NCI-H146 treated with DMSO at 0.1 percent for 48 hours (cell line): ENCODE measurements at regions not wholly inside any gene's neighbourhood (a gene's known extent, or its start where the extent isn't known, plus 50 kb on each side); places are given as distances from the start of the nearest gene placed in this dataset.
"Not testable (repeated sequence)": the region's sequence is repeated elsewhere in the genome, so short reads cannot be mapped to it uniquely, and the experiment has no call there.

Experiments
- DNase-seq: peaks from one replicate; lab custom pipeline; 2025; ENCODE audit not compliant: unreplicated experiment; lab: John Stamatoyannopoulos, UW

DNA sequence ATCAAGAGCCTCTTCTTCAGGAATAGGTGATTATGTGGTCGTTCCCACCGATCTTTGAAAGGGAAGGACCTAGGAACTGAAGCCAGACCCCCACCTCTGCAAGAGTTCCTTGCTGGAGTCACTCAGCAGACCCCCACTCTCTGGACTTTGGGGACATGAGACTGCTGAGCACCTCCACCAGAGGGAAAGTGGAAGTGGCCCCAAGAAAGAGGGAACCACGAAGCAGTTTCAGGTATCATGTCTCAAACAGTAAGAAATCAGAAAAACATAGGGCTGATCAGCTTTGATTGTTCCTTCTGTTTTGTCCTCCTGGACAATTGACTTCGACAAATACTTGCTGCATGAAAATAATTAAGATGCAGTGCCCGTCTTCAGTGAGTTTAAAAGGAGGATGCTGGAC lies 84.2 kb upstream of the ADORA2B start:
- not testable (repeated sequence) for DNase-seq

DNA sequence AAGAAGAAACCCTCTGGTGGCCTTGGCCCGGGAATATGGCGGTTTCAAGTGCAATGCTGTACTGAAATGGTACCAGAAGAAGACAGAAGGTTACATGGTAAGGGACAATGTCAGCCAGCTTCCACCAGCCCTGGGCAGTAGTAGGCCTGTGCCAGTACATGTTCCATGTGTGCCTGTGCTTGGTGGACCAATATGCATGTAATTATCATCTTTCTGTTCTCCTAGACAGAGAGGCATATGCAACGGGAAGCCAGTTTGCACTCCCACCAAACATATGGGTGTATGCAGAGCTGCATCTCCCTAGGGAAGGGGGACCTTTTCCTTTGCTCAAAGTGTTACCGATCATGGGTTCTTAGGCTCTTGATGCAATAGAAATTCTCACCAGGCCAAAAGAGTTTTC lies 80.9 kb upstream of the ADORA2B start:
- DNase-seq = not testable (repeated sequence)

DNA sequence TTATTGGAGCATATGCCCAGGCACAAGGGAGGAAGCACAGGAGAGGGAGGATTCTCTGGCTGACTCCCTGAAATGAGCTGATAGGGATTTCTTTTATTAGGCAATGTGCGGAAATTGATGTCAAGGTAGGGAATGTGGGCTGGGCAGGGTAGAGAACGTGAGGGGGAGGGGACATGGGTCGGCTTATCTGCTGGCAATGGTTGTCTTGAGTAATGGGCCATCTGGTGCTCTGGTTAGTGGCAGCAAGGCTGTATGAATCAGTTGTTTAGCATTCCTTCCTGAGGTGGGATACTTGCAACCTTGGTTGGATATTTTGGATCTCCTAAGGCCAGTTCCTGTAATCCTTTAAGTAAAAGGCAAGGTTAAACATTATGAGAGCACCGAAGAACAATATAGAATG lies 80.5 kb upstream of the ADORA2B start:
- DNase-seq = not testable (repeated sequence)

DNA sequence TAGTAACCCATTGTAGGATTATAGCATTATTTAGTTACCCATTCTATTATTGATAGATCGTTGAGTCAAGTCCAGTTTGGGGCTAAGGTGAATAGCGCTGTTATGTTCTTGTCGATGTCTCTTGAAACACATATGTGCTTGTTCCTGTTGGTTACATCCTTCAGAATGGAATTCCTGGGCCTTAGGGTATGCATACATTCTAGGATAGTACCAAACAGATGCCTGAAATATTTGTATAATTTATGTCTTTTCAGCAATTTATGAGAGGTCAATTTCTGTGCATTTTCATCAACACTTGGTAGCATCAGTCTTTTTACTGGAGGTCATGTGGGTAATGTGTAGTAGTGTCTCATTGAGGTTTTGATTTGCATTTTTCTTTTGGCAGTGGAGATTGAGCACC lies 78.9 kb upstream of the ADORA2B start:
- DNase-seq = not testable (repeated sequence)

DNA sequence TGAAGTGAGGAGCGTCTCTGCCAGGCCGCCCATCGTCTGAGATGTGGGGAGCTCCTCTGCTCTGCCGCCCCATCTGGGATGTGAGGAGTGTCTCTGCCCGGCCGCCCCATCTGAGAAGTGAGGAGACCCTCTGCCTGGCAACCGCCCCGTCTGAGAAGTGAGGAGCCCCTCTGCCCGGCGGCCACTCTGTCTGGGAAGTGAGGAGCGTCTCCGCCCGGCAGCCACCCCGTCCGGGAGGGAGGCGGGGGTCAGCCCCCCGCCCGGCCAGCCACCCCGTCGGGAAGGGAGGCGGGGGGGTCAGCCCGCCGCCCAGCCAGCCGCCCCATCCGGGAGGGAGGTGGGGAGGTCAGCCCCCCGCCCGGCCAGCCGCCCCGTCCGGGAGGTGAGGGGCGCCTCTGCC lies 77.6 kb upstream of the ADORA2B start:
- DNase-seq = not testable (repeated sequence)

DNA sequence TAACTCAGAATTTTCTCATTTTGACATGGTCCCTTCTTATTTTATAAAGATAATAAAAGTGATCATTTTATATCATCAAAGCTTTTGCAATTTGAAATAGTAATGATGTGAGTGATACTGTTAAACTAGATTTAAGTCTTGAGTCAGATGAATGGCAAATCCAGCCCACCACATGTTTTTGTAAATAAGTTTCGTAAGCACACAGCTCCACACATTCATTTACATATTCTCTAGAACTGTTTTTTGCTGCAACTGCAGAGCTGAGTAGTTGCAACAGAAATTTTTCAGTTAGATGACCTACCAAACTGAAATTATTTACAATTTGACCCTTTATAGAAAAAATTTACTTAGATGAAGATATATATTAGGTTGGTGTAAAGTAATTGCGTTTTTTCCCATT lies 75.1 kb upstream of the ADORA2B start:
- not testable (repeated sequence) for DNase-seq

DNA sequence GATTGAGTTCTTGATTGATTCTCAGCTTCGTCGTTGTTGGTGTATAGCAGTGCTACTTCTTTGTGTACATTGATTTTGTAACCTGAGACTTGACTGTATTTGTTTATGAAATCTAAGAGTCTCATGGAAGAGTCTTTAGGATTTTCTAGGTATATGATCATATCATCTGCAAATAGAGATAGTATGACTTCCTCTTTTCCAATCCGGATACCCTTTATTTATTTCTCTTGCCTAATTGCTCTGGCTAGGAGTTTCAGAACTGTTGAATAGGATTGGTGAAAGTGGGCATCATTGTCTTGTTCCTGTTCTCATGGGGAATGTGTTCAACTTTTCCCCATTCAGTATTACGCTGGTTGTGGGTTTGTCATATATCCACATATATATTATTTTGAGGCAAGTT lies 72.3 kb upstream of the ADORA2B start:
- DNase-seq = not testable (repeated sequence)

DNA sequence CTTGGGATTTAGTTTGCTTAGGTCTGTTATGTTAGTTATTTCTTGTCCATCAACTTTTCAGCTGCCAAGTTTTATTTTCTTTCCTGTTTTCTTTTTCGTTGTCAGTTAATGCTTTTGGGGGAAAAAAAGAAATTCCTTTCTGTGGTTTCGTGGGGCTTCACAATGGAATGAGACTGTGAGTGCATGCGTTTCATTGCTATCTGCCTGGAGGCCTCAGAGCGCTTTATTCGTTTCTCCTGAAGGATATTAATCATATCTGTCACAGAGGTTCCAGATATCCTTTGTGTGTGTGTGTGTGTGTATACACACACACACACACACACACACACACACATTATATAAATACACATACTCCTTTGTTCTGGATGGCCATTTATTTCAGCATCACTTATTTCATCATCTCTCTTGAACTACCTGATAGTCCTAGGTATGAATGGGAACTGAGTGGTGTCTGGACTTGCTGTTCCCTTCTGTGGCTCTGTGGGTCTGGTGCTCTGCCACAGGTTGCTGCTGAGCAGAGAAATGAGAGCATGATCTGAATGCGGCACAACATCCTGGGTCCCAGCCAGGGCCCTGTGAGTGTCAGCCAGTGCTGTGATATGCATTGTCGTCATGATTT lies 66.9 kb upstream of the ADORA2B start:
- not testable (repeated sequence) for DNase-seq

DNA sequence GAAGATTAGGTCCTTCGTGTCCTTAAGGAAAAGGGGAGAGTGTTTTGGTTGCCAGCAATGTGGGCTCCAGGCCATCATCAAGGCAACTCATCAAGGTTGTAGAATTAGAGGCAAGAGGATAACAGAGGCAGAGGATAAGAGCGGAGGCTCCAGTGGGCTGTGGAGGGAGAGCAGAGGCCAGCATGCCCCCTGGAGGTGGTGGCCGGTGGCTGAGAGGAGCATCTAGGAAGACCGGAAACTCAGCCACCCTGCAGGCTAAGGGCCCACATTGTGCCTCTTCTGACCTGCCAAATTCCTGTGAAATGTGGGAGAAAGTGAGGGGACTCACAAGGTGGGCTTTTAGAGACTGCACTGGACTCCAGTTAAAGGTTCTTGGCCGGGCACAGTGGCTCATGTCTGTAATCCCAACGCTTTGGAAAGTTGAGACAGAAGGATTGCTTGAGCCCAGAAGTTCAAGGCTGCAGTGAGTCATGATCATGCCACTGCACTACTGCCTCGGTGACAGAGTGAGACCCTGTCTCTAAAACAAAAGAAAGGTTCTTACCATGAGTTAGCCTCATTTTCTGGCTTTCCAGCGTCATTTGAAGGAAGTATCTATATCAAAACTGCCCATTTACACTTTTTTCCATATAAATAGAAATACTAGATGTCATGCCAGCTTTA lies 62.7 kb upstream of the ADORA2B start:
- DNase-seq = no peak

DNA sequence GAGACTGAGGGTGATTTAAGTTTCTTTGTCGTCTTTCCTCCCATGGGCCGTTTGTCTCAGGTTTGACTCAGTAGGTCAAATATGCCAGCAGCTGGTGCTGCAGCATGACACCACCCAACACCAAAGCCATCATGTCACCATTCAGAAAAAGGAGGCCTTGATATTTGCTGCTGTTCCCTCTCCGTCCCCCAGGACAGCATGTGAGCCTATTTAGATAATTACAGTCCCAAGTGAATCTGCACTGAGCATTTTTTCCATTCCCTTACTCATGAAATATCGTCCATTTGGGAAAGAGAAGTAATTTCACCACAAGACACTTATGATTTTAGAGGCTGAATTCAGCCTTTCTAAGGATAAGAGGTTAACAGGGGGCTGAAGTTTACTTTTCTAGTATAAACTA lies 62.2 kb upstream of the ADORA2B start:
- DNase-seq = no peak

DNA sequence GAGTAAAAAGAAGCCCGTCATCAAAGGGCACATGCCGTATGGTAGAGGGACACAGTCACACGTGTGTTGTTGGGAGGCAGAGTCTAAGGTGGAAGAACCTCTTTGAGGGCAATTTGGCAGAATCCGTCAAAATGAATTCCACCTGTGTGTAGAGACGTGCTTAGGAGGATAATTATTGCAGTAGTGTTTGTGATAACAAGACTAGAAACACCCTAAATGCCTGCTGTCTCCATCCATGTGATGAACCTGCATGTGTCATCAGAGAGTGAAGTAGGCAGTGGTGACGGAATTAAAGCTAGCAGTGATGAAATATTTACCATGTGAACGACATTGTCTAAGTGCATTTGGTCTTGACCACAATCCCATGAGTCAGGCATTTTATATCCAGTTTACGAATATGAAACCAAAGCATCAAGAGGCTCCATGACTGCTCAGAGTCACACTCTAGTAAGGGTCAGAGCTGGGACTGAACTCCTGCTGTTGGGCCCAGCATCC lies 61.3 kb upstream of the ADORA2B start:
- DNase-seq = no peak

DNA sequence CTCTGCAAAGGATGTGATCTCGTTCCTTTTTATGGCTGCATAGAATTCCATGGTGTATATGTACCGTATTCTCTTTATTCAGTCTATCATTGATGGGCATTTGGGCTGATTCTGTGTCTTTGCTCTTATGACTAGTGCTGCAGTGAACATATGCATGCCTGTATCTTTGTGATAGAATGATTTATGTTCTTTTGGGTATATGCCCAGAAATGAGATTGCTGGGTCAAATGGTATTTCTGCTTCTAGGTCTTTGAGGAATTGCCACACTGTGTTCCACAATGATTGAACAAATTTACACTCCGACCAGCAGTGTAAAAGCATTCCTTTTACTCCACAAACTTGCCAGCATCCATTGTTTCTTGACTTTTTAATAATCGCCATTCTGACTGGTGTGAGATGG lies 60.2 kb upstream of the ADORA2B start:
- no peak for DNase-seq

DNA sequence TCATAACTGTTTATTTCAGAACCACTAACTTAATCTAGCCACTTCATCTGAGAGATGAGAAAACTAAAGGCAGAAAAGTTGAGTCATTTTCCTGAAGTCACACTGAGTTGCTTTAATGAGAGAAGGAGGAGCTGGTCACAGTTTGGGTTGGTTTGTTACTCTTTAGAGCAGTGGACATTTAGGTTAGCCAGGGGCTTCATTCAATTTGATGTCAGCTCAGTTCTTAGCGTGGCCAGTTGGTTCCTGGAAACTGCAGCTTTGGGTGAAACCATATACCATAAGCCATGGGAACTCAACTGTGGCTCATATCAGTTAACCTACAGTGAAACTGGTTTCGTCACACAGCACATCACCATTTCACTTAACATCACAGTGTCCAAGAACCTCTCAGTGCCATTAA lies 59.2 kb upstream of the ADORA2B start:
- DNase-seq = no peak

DNA sequence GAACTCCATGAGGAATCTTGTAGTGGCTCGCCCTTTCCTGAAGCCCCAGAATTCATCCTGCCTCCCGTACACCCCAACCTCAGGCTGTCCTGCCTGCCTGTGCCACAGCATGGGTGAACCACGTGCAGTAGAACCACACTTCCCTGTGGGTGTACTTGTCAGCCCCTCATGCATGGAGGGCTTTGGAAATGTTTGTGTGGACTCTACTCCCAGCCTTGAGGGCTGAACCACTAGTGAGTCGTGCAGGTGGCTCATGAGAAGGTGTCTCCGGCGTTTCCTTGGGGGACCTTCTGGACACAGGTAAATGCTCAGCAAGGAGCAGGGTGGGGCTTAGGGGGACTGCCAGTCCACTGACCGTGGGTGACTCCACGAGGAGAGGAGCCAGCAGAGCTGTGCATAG lies 58.7 kb upstream of the ADORA2B start:
- no peak for DNase-seq

DNA sequence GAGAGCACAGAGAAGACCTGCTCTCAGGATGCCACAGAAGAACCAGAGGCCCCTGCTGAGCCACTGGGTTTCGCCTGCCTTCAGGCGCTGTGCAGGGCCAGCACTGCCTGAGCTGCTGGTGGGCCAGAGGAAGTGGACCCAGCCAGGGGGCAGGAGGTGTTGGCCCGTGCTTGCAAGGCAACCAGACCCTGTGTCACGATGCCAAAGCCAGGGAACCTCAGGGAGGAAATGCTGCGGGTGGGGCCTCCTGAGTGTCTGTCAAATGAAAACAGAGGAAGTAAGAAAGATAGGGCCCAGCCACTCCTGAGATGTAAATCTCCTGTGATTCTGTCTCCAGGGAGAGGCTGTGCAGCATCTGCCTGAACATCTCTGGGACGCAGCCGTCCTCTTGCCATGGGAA lies 58.1 kb upstream of the ADORA2B start:
- no peak for DNase-seq

DNA sequence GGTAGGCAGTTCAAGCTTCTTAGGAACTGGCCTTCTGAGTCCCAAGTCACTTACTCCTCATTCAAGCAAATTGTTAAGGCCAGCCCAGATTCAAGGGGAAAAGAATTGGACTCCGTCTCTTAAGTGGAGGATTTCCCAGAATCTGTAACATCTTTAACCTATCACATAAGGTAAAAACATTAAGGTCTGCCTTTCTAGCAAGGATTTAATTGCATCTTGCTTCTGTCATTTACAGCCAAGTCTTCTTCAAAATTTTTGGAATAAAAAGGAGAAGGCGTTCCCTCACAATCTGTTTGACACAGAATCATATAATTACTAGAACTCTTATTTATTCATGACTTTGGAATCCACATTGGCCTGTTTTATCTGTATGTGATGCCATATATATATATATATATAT lies 56.5 kb upstream of the ADORA2B start:
- DNase-seq = no peak

DNA sequence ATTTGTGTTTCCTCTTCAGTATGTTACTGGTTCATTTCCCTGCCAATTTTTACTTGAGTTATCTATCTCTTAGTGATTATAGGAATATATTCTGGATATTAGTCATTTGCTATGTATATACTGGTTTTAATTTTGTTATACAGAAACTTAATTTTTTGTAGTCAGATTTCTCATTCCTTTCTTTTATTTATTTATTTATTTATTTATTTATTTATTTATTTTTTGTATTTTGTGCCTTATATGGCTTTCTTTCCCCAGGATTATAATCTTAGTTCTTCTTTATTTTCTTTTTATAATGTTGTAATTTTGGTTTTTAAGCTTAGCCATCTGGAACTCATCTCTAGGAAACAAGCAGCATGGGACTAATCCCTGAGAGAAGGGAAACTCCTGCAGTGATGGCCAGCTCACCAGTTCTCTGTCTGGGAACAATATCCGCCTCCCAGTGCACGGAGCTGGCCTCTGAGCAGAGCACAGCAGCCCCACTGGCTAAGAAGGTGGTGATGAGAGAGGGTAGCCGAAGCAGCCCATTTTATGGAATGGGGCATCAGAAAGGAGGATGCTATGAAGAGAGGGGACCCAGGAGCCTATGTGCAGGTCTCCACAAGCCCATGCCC lies 54.5 kb upstream of the ADORA2B start:
- DNase-seq = no peak

DNA sequence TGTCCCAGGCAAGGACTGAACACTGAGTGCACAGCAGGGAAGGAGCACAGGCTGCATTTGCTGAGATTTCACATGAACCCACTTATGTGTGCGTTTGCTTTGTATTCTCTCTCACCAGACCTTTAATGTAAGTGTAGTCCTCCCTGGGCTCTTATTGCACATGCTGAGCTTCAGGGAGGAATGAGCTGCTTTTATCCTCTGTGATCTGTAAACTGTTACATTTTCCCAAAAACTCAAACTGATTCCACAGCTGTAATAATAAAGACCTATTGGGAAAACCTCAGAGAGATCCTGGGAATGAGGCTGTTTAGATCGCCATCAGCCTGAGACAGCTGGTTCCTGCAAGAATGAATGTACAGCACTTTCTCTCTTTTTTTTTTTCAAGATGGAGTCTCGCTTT lies 53.6 kb upstream of the ADORA2B start:
- DNase-seq = no peak

DNA sequence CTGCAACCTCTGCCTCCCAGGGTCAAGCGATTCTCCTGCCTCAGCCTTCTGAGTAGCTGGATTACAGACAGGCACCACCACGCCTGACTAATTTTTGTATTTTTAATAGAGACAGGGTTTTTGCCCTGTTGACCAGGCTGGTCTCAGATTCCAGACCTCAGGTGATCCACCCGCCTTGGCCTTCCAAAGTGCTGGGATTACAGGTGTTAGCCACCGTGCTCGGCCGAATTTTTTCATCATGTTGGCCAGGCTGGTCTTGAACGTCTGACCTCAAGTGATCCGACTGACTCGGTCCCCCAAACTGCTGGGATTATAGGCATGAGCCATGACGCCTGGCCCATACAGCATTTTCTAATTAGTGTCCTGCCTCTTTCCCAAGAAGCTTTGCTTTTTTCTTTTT lies 52.7 kb upstream of the ADORA2B start:
- no peak for DNase-seq

DNA sequence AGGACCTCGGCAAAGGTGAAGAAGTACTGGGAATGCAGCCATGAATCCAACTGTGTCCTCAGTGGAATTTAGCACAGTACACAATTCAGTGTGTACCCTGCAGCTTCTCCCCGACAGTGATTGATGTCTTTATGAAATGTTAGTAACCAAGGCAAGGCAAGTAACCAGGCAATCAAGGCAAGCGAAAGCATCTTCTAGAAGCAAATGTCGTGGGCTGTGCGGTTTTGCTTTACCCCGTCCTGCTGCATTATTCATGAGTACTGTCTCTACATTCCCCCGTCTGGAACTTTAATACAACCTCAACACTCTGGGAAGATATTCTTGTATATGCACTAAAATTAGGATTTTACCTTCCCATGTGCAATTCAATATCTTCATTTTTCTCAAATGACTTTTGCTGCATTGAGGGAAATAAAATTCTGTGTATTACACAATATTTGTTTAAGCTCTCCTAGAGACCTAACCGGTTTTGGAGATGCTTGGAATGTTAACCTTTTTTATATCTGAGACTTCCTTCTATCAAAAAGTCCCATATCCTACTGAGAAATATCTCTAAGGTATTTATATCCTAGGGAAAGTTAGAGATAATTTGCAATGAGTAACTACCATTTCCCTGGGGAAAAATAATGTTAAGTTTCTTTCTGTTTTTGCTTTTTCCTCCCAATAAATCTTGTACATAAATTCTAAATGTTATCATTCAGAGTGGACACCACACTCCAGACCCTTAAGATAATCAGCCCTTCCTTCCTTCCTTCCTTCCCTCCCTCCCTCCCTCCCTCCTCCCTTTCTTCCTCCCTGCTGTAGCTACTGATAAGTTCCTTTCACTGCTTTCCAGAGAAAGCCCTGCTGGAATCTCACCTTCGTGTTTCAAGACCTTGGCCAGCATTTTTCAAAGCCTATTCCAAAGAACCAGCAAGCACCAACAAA lies 51.9 kb upstream of the ADORA2B start:
- DNase-seq = no peak

DNA sequence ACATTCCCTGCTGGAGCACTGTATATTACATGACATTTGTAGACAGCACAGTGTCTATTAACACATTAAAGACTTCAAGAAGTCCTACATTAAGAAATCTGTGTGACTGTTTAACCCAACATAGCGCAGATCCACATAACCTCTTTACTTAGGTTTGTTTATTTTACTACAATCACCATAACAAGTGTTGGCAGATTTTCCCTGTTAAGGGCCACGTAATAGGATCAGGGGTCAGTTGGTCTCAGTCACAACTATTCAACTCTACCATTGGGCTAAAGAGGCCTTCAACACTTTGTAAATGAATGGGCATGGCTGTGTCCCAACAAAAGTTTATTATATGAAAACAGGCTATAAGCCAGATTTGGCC lies 51.3 kb upstream of the ADORA2B start:
- DNase-seq = no peak
